ENCODE measurements at regions not wholly inside any gene's neighbourhood (a gene's known extent, or its start where the extent isn't known, plus 50 kb on each side); places are given as distances from the start of the nearest gene placed in this dataset.

DNA sequence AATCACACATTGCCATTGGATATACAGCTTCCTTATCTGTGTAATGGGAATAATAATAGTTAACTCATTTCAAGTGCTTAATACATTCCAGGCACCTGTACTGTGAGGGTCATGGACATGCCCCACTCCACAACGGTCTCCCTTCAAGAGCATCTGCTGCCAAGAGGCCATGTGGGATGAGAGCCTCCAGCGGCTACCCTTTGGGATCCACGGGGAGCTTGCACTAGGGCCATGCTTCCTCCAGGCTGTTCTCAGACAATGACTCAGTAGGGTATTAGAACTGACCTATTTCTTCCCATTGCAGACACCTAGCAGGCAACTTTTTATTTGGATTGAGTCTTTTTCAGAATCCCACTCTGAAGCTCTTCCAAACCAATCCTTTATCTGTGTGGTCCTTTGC is 1078.9 kb downstream of the TUSC7 start:
- no peak overlapping the region for H3K4me3 ChIP-seq (ENCODE audit: low read length)
- H3K9me3 ChIP-seq (ENCODE audit: low read depth, low read length), result no peaks in the 10 kb centered on the region
- H3K4me1 ChIP-seq (ENCODE audit: insufficient read depth, low read length), result no peaks in the 10 kb centered on the region
- no peaks in the 10 kb centered on the region for H3K27me3 ChIP-seq (ENCODE audit: insufficient read depth, low read length)

DNA sequence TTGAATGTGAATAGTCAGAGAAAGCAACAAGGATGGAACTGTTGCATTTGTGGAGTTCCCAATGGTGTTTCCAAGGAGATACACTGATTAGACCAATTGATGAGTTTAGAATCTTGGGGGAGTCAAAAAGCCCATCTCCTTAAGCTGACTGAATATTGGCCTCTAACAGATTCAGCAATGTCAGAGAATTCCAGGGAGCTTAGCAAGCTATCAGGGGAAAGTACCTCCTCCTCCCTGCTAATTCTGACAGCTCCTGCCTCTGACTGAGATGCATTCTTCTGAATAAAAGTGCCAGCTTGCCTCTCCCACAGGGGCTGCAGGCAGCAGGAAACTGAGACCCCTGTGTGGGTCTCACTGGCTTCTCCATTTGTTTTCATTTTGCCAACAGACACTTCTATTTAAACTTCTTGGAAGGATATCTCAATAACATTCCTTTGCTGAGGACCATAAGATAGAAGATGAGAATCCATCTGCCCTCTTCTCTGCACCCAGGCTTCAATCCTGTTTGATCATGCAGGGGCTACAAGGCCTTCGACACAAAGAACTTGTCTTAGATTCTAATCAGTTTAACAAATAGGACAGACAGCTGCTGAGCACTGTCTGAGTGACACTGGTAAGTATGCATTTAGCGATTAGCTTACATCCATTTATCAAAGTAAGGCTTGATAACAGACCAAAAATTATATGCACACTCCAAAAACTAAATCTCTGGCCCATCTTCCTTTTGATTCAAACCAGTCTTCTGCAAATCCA is 1080.8 kb downstream of the TUSC7 start:
- Histone ChIP-seq H3K27me3 (ENCODE audit: insufficient read depth, low read length) (no peaks in the 10 kb centered on the region), H3K9me3 (ENCODE audit: low read depth, low read length) (no peaks in the 10 kb centered on the region), H3K4me3 (ENCODE audit: low read length) (no peak overlapping the region), H3K4me1 (ENCODE audit: insufficient read depth, low read length) (no peaks in the 10 kb centered on the region)

DNA sequence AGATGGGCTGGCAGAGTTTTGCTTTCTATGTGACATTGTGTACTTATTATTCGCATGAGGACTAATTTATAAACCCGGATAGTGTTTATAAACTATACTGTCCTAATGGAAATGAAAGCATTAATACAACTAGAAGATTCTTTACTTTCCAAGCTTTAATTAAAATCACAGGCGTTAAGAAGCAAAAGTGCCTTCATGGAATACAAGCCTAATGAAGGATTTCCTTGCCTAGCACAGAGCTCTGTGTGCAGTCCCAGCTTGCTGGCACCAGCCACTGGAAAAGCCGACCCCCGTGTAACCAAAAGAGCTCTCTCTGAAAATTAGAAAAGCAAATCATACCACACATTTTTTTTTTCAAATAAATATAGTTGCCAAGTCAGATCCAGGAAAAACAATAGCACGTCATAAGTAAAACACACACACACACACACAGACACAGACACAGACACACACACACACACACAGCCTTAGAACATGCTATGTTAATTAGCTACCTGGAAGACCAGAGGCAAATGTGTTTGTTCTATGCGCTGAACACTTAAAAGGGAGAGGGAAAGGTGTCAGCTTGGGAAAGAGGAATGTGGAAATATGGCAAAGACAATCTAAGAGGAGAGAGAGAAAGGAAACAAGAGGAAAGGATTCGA is 1084.2 kb downstream of the TUSC7 start:
- Histone ChIP-seq H3K4me1 (ENCODE audit: insufficient read depth, low read length) (no peaks in the 10 kb centered on the region), H3K27me3 (ENCODE audit: insufficient read depth, low read length) (no peaks in the 10 kb centered on the region), H3K9me3 (ENCODE audit: low read depth, low read length) (no peaks in the 10 kb centered on the region), H3K4me3 (ENCODE audit: low read length) (no peak overlapping the region)

- no peak overlapping the region for H3K4me3 ChIP-seq (ENCODE audit: low read length)
Measured at GRCh38 chr3:117798221-117798620, 1088.6 kb downstream of the TUSC7 start.

GRCh38 chr3:117798687-117799386 is 1089.3 kb downstream of the TUSC7 start:
- H3K9me3 ChIP-seq (ENCODE audit: low read depth, low read length), result no peaks in the 10 kb centered on the region

More at GRCh38 chr3:117798221-117798620, 1088.6 kb downstream of the TUSC7 start:
- H3K4me1 ChIP-seq (ENCODE audit: insufficient read depth, low read length), result no peaks in the 10 kb centered on the region
- H3K27me3 ChIP-seq (ENCODE audit: insufficient read depth, low read length), result no peaks in the 10 kb centered on the region
- H3K9me3 ChIP-seq (ENCODE audit: low read depth, low read length), result no peaks in the 10 kb centered on the region

DNA sequence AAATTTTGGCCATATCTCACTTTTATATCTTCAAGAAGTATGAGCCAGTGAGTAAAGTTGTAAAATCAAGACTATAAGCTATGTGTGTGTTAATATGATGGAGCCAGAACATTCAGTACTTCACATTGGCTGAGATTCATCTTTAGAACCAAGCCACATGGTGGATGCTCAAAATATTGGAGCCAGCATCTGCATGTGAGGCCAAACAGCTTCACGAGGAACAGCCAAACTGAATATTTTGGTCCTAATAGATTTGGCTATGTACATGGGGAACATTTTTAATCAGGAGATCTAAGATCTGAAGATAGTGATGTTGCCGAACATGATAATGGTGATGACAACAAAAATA is 1089.8 kb downstream of the TUSC7 start:
- Histone ChIP-seq H3K4me3 (ENCODE audit: low read length) (no peak overlapping the region), H3K4me1 (ENCODE audit: insufficient read depth, low read length) (no peaks in the 10 kb centered on the region), H3K9me3 (ENCODE audit: low read depth, low read length) (no peaks in the 10 kb centered on the region), H3K27me3 (ENCODE audit: insufficient read depth, low read length) (no peaks in the 10 kb centered on the region)

More at GRCh38 chr3:117798687-117799386, 1089.3 kb downstream of the TUSC7 start:
- no peaks in the 10 kb centered on the region for H3K4me1 ChIP-seq (ENCODE audit: insufficient read depth, low read length)
- no peak overlapping the region for H3K4me3 ChIP-seq (ENCODE audit: low read length)
- H3K27me3 ChIP-seq (ENCODE audit: insufficient read depth, low read length), result no peaks in the 10 kb centered on the region

DNA sequence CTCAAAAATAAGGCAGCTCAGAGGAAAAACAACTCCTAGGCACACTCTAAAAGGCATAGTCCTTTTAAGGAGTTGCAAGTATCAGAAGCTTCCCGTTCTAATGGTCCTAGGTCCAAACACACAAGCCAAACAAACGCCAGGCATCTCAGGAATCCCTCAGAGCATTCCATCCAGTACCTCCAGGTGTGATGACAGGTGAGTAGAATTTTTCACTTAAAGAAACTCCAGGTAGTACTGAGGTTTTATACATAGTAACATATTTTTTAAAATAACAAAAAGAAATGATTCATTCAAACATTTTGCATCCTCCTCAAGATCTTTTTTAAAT is 1092.3 kb downstream of the TUSC7 start:
- H3K27me3 ChIP-seq (ENCODE audit: insufficient read depth, low read length), result no peaks in the 10 kb centered on the region
- H3K4me1 ChIP-seq (ENCODE audit: insufficient read depth, low read length), result no peaks in the 10 kb centered on the region
- no peaks in the 10 kb centered on the region for H3K9me3 ChIP-seq (ENCODE audit: low read depth, low read length)
- H3K4me3 ChIP-seq (ENCODE audit: low read length), result no peak overlapping the region

GRCh38 chr3:117809186-117810081 is 1099.9 kb downstream of the TUSC7 start:
- no peaks in the 10 kb centered on the region for H3K9me3 ChIP-seq (ENCODE audit: low read depth, low read length)
- H3K27me3 ChIP-seq (ENCODE audit: insufficient read depth, low read length), result no peaks in the 10 kb centered on the region
- H3K4me3 ChIP-seq (ENCODE audit: low read length), result no peak overlapping the region
- no peaks in the 10 kb centered on the region for H3K4me1 ChIP-seq (ENCODE audit: insufficient read depth, low read length)

- H3K4me3 ChIP-seq (ENCODE audit: low read length), result no peak overlapping the region
- no peaks in the 10 kb centered on the region for H3K4me1 ChIP-seq (ENCODE audit: insufficient read depth, low read length)
- no peaks in the 10 kb centered on the region for H3K27me3 ChIP-seq (ENCODE audit: insufficient read depth, low read length)
- H3K9me3 ChIP-seq (ENCODE audit: low read depth, low read length), result no peaks in the 10 kb centered on the region
Measured at GRCh38 chr3:117811786-117812185, 1102.2 kb downstream of the TUSC7 start.

- Histone ChIP-seq H3K4me1 (ENCODE audit: insufficient read depth, low read length) (no peaks in the 10 kb centered on the region), H3K27me3 (ENCODE audit: insufficient read depth, low read length) (no peaks in the 10 kb centered on the region), H3K4me3 (ENCODE audit: low read length) (no peak overlapping the region), H3K9me3 (ENCODE audit: low read depth, low read length) (no peaks in the 10 kb centered on the region)
Measured at GRCh38 chr3:117814975-117815374, 1105.4 kb downstream of the TUSC7 start.

DNA sequence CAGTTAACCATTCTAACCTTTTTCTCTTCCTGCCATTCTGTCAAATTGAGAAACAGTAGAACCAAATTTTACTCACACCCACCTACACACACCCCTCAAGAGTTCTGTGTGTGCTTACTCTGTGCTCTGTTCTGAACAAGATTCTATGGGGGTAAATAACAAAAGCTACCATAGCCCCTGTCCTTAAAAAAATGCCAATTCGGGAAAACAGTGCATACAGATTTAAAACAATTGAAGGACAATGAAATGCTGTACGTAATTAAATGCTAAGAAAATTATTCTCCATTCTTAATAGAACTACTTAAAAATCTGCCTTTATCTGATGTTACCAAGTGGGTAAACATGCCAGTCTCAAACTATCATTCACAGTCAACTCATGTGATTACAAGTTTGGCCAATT is 1107.5 kb downstream of the TUSC7 start:
- Histone ChIP-seq H3K27me3 (ENCODE audit: insufficient read depth, low read length) (no peaks in the 10 kb centered on the region), H3K4me1 (ENCODE audit: insufficient read depth, low read length) (no peaks in the 10 kb centered on the region), H3K9me3 (ENCODE audit: low read depth, low read length) (no peaks in the 10 kb centered on the region), H3K4me3 (ENCODE audit: low read length) (no peak overlapping the region)

GRCh38 chr3:117818592-117818991 is 1109.0 kb downstream of the TUSC7 start:
- Histone ChIP-seq H3K4me1 (ENCODE audit: insufficient read depth, low read length) (no peaks in the 10 kb centered on the region), H3K27me3 (ENCODE audit: insufficient read depth, low read length) (no peaks in the 10 kb centered on the region), H3K4me3 (ENCODE audit: low read length) (no peak overlapping the region), H3K9me3 (ENCODE audit: low read depth, low read length) (no peaks in the 10 kb centered on the region)

GRCh38 chr3:117820658-117821299 is 1111.2 kb downstream of the TUSC7 start:
- Histone ChIP-seq H3K4me1 (ENCODE audit: insufficient read depth, low read length) (no peaks in the 10 kb centered on the region), H3K9me3 (ENCODE audit: low read depth, low read length) (no peaks in the 10 kb centered on the region), H3K4me3 (ENCODE audit: low read length) (no peak overlapping the region), H3K27me3 (ENCODE audit: insufficient read depth, low read length) (no peaks in the 10 kb centered on the region)

GRCh38 chr3:117822416-117822815 is 1112.8 kb downstream of the TUSC7 start:
- H3K4me1 ChIP-seq (ENCODE audit: insufficient read depth, low read length), result no peaks in the 10 kb centered on the region
- no peak overlapping the region for H3K4me3 ChIP-seq (ENCODE audit: low read length)
- H3K9me3 ChIP-seq (ENCODE audit: low read depth, low read length), result no peaks in the 10 kb centered on the region
- no peaks in the 10 kb centered on the region for H3K27me3 ChIP-seq (ENCODE audit: insufficient read depth, low read length)

All from mononuclear cell (primary cell).